H1 (cell line): ENCODE measurements at regions not wholly inside any gene's neighbourhood (a gene's known extent, or its start where the extent isn't known, plus 50 kb on each side); places are given as distances from the start of the nearest gene placed in this dataset.

ENCODE experiments used
- CHD2 ChIP-seq: IDR thresholded peaks from 2 replicates; pipeline ENCODE4 v1.6.1; 2012; ENCODE audit warnings: low read length, improper control_type of control experiment
- NANOG ChIP-seq: IDR thresholded peaks from 2 replicates; pipeline ENCODE4 v1.6.1; 2011; ENCODE audit warnings: low read length, low read depth, mild to moderate bottlenecking, inconsistent platforms; ENCODE audit not compliant: insufficient read depth, poor library complexity, severe bottlenecking
- SIN3A ChIP-seq, 2 experiments: IDR thresholded peaks in 1 of 2; conservative IDR thresholded peaks in 1 of 2; 2 replicates each; pipeline ENCODE4 v1.6.1; 2011 to 2012; ENCODE audit warnings: low read length in 2 of 2, improper control_type of control experiment in 1 of 2, low read depth in 1 of 2, mild to moderate bottlenecking in 1 of 2
- TEAD4 ChIP-seq: IDR thresholded peaks from 2 replicates; pipeline ENCODE4 v1.6.1; 2012; ENCODE audit warnings: low read depth, low read length, inconsistent platforms, mixed read lengths

DNA sequence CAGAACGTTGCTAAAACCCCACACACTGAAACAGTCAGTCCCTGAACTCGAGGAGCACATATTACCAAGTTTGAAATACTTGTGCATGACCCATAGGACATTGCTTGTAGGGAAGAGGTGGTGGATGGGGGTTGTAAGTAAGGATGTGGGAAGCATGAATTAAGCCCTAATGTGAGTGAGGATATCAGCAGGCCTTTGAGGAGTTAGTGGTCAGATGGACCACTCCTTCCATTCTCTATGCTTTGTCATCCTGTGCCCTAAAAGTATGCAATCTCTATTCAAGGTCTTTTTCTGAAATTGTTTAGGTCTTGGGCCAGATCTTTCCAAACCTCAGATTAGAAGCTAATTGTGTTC is 70.9 kb upstream of the SAMSN1 start (continued):
- TF ChIP-seq CHD2 (no peak), NANOG (no peak), TEAD4 (no peak), SIN3A (conservative IDR thresholded peaks at IDR 0.05 in 1 of 2, IDR thresholded peaks at IDR 0.05 in 1 of 2; ENCODE audit: low read depth in 1 of 2, low read length in 2 of 2) (no peak)
- TF ChIP-seq, all 59 proteins: peak for 0
